KMS-11 (cell line): ENCODE measurements at regions not wholly inside any gene's neighbourhood (a gene's known extent, or its start where the extent isn't known, plus 50 kb on each side); places are given as distances from the start of the nearest gene placed in this dataset.

Source experiments
- H2AFZ ChIP-seq: fragments of 200-600 bp; sonication (generic); 2 replicates; pipeline ENCODE4 v1.6.1; 2016; ENCODE audit warnings: antibody characterized with exemption, mixed run types, low read depth
- H3K27ac ChIP-seq: fragments of 200-600 bp; sonication (generic); 2 replicates; pipeline ENCODE4 v1.6.1; 2016; ENCODE audit warnings: mild to moderate bottlenecking, mixed run types
- H3K27me3 ChIP-seq: fragments of 200-600 bp; sonication (generic); 2 replicates; pipeline ENCODE4 v1.6.1; 2017; ENCODE audit warnings: mild to moderate bottlenecking, low read depth, mixed run types, moderate library complexity; ENCODE audit not compliant: insufficient read depth
- H3K36me3 ChIP-seq: fragments of 200-600 bp; sonication (generic); 2 replicates; pipeline ENCODE4 v1.6.1; 2017; ENCODE audit warnings: mild to moderate bottlenecking, mixed run types; ENCODE audit not compliant: insufficient read depth
- H3K4me1 ChIP-seq: fragments of 200-600 bp; sonication (generic); 2 replicates; pipeline ENCODE4 v1.6.1; 2016; ENCODE audit warnings: mild to moderate bottlenecking, low read depth, mixed run types; ENCODE audit not compliant: poor library complexity, severe bottlenecking
- H3K4me2 ChIP-seq: fragments of 200-600 bp; sonication (generic); 2 replicates; pipeline ENCODE4 v1.7.0; 2016; ENCODE audit warnings: mild to moderate bottlenecking, mixed run types
- H3K4me3 ChIP-seq: fragments of 200-600 bp; sonication (generic); IDR thresholded peaks from 2 replicates; pipeline ENCODE4 v1.6.1; 2017; ENCODE audit warnings: low read depth, low read length, mixed read lengths; ENCODE audit not compliant: insufficient read depth
- H3K79me2 ChIP-seq: fragments of 200-600 bp; sonication (generic); 2 replicates; pipeline ENCODE4 v1.6.1; 2016; ENCODE audit warnings: low read depth, mixed run types; ENCODE audit not compliant: insufficient read depth
- H3K9ac ChIP-seq: fragments of 200-600 bp; sonication (generic); 2 replicates; pipeline ENCODE4 v1.6.1; 2016; ENCODE audit warnings: mild to moderate bottlenecking, mixed run types
- H4K20me1 ChIP-seq: fragments of 200-600 bp; sonication (generic); 2 replicates; pipeline ENCODE4 v1.6.1; 2016; ENCODE audit warnings: mild to moderate bottlenecking, mixed run types; ENCODE audit not compliant: insufficient read depth
- TF ChIP-seq, protein P1 (sequence below): fragments of 200-600 bp; sonication (generic); conservative IDR thresholded peaks from 2 replicates; pipeline ENCODE4 v1.6.1; 2017; ENCODE audit warnings: low read depth, mild to moderate bottlenecking, antibody characterized with exemption, low read length, moderate library complexity, mixed read lengths

DNA sequence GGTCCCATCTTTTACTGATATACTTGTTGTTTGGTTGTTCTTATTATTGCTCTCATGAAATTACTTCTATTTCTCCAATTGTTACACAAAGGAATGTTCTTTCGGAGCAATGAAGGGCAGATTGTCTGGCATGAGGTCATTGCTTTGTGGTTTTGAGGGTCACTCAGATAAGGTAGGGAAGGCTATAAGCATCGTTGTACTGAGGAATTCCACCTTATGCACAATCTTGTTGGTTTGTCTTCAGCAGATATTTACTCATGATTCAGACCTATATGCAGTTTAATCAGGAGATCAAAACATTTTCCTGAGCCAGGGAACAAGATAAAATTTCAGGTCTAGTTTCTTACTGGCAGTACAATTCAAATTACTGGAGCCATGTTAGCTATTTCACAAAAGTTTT lies 163.0 kb upstream of the SPHKAP start:
- Histone ChIP-seq H3K36me3 (no peaks in the 10 kb centered on the region), H3K27me3 (no peaks in the 10 kb centered on the region), H3K4me3 (no peak overlapping the region), H3K4me2 (no peak overlapping the region), H3K27ac (no peak overlapping the region), H4K20me1 (no peaks in the 10 kb centered on the region), H2AFZ (no peak overlapping the region), H3K4me1 (no peaks in the 10 kb centered on the region), H3K9ac (no peak overlapping the region), H3K79me2 (no peaks in the 10 kb centered on the region)
- TF ChIP-seq, protein P1, sequence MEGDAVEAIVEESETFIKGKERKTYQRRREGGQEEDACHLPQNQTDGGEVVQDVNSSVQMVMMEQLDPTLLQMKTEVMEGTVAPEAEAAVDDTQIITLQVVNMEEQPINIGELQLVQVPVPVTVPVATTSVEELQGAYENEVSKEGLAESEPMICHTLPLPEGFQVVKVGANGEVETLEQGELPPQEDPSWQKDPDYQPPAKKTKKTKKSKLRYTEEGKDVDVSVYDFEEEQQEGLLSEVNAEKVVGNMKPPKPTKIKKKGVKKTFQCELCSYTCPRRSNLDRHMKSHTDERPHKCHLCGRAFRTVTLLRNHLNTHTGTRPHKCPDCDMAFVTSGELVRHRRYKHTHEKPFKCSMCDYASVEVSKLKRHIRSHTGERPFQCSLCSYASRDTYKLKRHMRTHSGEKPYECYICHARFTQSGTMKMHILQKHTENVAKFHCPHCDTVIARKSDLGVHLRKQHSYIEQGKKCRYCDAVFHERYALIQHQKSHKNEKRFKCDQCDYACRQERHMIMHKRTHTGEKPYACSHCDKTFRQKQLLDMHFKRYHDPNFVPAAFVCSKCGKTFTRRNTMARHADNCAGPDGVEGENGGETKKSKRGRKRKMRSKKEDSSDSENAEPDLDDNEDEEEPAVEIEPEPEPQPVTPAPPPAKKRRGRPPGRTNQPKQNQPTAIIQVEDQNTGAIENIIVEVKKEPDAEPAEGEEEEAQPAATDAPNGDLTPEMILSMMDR, result no peak

DNA sequence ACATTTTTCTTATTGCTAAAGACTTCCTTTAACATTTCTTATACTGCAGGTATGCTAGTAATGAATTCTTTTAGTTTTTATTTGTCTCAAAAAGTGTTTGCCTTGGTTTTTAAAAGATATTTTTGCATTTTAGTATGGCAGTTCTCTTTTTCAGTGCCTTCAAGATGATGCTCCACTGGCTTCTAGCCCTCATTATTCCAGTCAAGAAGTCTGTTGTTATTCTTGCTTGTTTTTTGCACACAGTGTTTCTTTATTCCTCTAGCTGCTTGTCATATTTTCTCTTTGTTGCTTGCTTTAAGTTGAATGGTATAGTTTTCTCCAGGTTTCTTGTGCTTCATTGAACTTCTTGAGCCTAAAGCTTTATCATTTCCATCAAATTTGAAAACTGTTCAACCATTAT lies 158.0 kb upstream of the SPHKAP start:
- TF ChIP-seq, protein P1, result no peak

DNA sequence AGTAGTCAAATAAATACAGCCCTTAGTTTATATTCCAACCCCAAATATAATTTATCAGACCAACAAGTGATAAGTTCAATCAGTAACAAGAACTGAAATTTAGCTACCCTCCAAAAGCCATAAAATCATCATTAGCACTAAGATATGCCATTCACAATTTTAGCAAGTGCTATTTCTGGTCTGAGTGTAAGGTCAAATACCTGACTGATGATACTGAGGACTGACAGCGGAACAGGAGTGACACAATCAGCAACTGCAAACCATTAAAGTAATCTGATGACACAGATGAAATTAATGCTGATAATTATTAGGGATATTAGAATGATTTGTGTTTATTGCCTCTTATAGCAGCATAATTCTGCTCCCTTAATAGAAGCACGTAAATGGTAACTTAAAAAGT lies 152.7 kb upstream of the SPHKAP start:
- no peaks in the 10 kb centered on the region for H3K27me3 ChIP-seq
- H3K79me2 ChIP-seq, result no peaks in the 10 kb centered on the region
- no peaks in the 10 kb centered on the region for H3K4me1 ChIP-seq
- no peak overlapping the region for H3K4me2 ChIP-seq
- no peaks in the 10 kb centered on the region for H4K20me1 ChIP-seq
- TF ChIP-seq, protein P1, result no peak
- H3K27ac ChIP-seq, result no peak overlapping the region
- H2AFZ ChIP-seq, result no peak overlapping the region
- no peaks in the 10 kb centered on the region for H3K36me3 ChIP-seq
- H3K9ac ChIP-seq, result no peak overlapping the region
- no peak overlapping the region for H3K4me3 ChIP-seq

More for the DNA sequence above, 158.0 kb upstream of the SPHKAP start:
- Histone ChIP-seq H3K9ac (no peak overlapping the region), H3K4me3 (no peak overlapping the region), H2AFZ (no peak overlapping the region), H3K4me2 (no peak overlapping the region), H4K20me1 (no peaks in the 10 kb centered on the region), H3K4me1 (no peaks in the 10 kb centered on the region), H3K27ac (no peak overlapping the region), H3K27me3 (no peaks in the 10 kb centered on the region), H3K79me2 (no peaks in the 10 kb centered on the region), H3K36me3 (no peaks in the 10 kb centered on the region)

DNA sequence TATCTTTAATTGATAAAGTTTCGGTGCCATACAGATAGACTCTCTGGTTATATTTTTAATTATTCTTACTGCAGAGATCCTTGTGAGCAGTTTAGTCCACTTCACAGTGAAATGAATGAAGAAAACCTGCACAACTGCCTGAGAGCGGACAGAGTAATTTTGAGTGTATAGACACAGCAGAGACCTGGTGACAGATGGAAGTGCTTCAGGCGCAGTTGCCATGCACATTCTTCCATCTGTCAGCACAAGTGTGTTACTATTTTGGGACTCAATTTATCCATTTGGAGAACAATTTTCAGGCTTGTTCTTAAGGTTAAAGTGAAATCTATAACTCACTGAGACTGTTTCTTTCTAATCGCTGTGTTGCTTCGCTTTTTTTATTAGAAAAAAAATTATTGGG lies 147.8 kb upstream of the SPHKAP start:
- no peaks in the 10 kb centered on the region for H3K27me3 ChIP-seq
- H3K36me3 ChIP-seq, result no peaks in the 10 kb centered on the region
- no peak overlapping the region for H2AFZ ChIP-seq
- TF ChIP-seq, protein P1, result no peak
- H3K9ac ChIP-seq, result no peak overlapping the region
- H3K4me2 ChIP-seq, result no peak overlapping the region
- H3K4me3 ChIP-seq, result no peak overlapping the region
- H4K20me1 ChIP-seq, result no peaks in the 10 kb centered on the region
- H3K79me2 ChIP-seq, result no peaks in the 10 kb centered on the region
- H3K27ac ChIP-seq, result no peak overlapping the region
- H3K4me1 ChIP-seq, result no peaks in the 10 kb centered on the region
